GM03348 (cell line): ENCODE measurements at regions not wholly inside any gene's neighbourhood (a gene's known extent, or its start where the extent isn't known, plus 50 kb on each side); places are given as distances from the start of the nearest gene placed in this dataset.

Source experiments
- DNase-seq: peaks from one replicate; pipeline ENCODE4 v3.0.0; 2012; ENCODE audit warnings: low spot score

GRCh38 chr11:92837595-92837994, 131.9 kb upstream of the MTNR1B start:
- no peak for DNase-seq

GRCh38 chr11:92838759-92839310, 130.6 kb upstream of the MTNR1B start:
- DNase-seq = peak; percentile 44

- DNase-seq = no peak
Observed at GRCh38 chr11:92839450-92839849, 130.0 kb upstream of the MTNR1B start.

GRCh38 chr11:92841719-92842118, 127.7 kb upstream of the MTNR1B start:
- peak; percentile 64 for DNase-seq

- DNase-seq = no peak
Observed at GRCh38 chr11:92843455-92843854, 126.0 kb upstream of the MTNR1B start.

- no peak for DNase-seq
Observed at GRCh38 chr11:92844197-92844596, 125.3 kb upstream of the MTNR1B start.

GRCh38 chr11:92845390-92845789, 124.1 kb upstream of the MTNR1B start:
- no peak for DNase-seq

- DNase-seq = no peak
Observed at GRCh38 chr11:92845805-92846204, 123.6 kb upstream of the MTNR1B start.

- peak; percentile 71 for DNase-seq
Observed at GRCh38 chr11:92846491-92847125, 122.8 kb upstream of the MTNR1B start.

GRCh38 chr11:92848578-92848977, 120.9 kb upstream of the MTNR1B start:
- DNase-seq = no peak

GRCh38 chr11:92850296-92850826, 119.1 kb upstream of the MTNR1B start:
- no peak for DNase-seq

GRCh38 chr11:92852229-92852628, 117.2 kb upstream of the MTNR1B start:
- no peak for DNase-seq

- no peak for DNase-seq
Observed at GRCh38 chr11:92852946-92853345, 116.5 kb upstream of the MTNR1B start.

- DNase-seq = no peak
Observed at GRCh38 chr11:92854162-92854561, 115.3 kb upstream of the MTNR1B start.

GRCh38 chr11:92854952-92855351, 114.5 kb upstream of the MTNR1B start:
- no peak for DNase-seq

- DNase-seq = no peak
Observed at GRCh38 chr11:92855607-92856405, 113.6 kb upstream of the MTNR1B start.

GRCh38 chr11:92857407-92857806, 112.0 kb upstream of the MTNR1B start:
- no peak for DNase-seq

GRCh38 chr11:92859156-92859690, 110.2 kb upstream of the MTNR1B start:
- no peak for DNase-seq

GRCh38 chr11:92861634-92862033, 107.8 kb upstream of the MTNR1B start:
- DNase-seq = no peak

- DNase-seq = peak; percentile 86
Observed at GRCh38 chr11:92865352-92865751, 104.1 kb upstream of the MTNR1B start.

- DNase-seq = no peak
Observed at GRCh38 chr11:92866679-92867282, 102.7 kb upstream of the MTNR1B start.

GRCh38 chr11:92867913-92868619, 101.4 kb upstream of the MTNR1B start:
- DNase-seq = no peak
